Left lung (tissue), 4 donors: ENCODE measurements at regions not wholly inside any gene's neighbourhood (a gene's known extent, or its start where the extent isn't known, plus 50 kb on each side); places are given as distances from the start of the nearest gene placed in this dataset.
"Not testable (repeated sequence)": the region's sequence is repeated elsewhere in the genome, so short reads cannot be mapped to it uniquely, and the experiment has no call there.

ENCODE experiments used
- ATAC-seq: fragments of 200-7000 bp; cut with Tn5 transposase; one replicate; pipeline ENCODE4 v1.9.1; 2020; ENCODE audit warnings: moderate library complexity
- DNase-seq, 4 donors: peaks; one replicate each; pipeline ENCODE4 v3.0.0-alpha.2; 2013 to 2020
- H3K27ac ChIP-seq, 2 donors: fragments of 200-600 bp; sonication (generic) in 1 of 2; one replicate each; pipeline versions ENCODE4 v1.5.0 to v1.8.0; 2020 to 2021
- H3K27me3 ChIP-seq, 2 donors: fragments of 200-600 bp; sonication (generic) in 1 of 2; one replicate each; pipeline versions ENCODE4 v1.5.0 to v1.8.0; 2020 to 2021
- H3K36me3 ChIP-seq, 2 donors: fragments of 200-600 bp; sonication (generic) in 1 of 2; one replicate each; pipeline versions ENCODE4 v1.5.0 to v1.8.0; 2020 to 2021
- H3K4me1 ChIP-seq, 2 donors: fragments of 200-600 bp; one replicate each; pipeline ENCODE4 v1.8.0; 2021
- H3K4me3 ChIP-seq, 2 donors: fragments of 200-600 bp; sonication (generic) in 1 of 2; one replicate each; pipeline versions ENCODE4 v1.5.0 to v1.8.0; 2020 to 2021; ENCODE audit warnings: mild to moderate bottlenecking in 1 of 2
- H3K9me3 ChIP-seq, 2 donors: fragments of 200-600 bp; sonication (generic) in 1 of 2; one replicate each; pipeline versions ENCODE4 v1.5.0 to v1.8.0; 2020 to 2021
- CTCF ChIP-seq, 2 donors: fragments of 200-600 bp; sonication (generic) in 1 of 2; IDR thresholded peaks; one replicate each; pipeline versions ENCODE4 v1.5.0 to v1.8.0; 2021; ENCODE audit warnings: antibody characterized with exemption in 2 of 2
- intact Hi-C, 2 donors: fragments of 100-400 bp; cut with DNase I; formaldehyde crosslinking; loops; one replicate each; pipeline versions ENCODE4 v1.11.2 to v1.14.2; 2022
- donor health status: DM: no; HTN: yes; CAD: no.
- donor health status: DM: no; HTN: no; CAD: no.

- ATAC-seq (peak; percentile 70), DNase-seq (peak in 2 of 4 donors; percentile 18 to 55)
- Histone ChIP-seq H3K4me1 (no peaks in the 10 kb centered on the region), H3K36me3 (no peaks in the 10 kb centered on the region), H3K27me3 (no peaks in the 10 kb centered on the region), H3K27ac (no peak overlapping the region), H3K9me3 (no peaks in the 10 kb centered on the region), H3K4me3 (no peak overlapping the region)
- intact Hi-C loops: loop anchor here in 1 of 2 donors (10.0 kb wide), 2 partner anchors 628 to 738 kb away; no protein-coding TSS in a partner anchor
- peak; percentile 19 to 46 for TF ChIP-seq CTCF (IDR thresholded peaks at IDR 0.05)
These were observed 575.6 kb downstream of the ARL4A start for GRCh38 chr7:13262929-13263530.

- no peak for TF ChIP-seq CTCF (IDR thresholded peaks at IDR 0.05)
- intact Hi-C loops: loop anchor here in 1 of 2 donors (10.0 kb wide), 2 partner anchors 630 to 740 kb away; no protein-coding TSS in a partner anchor
- H3K9me3 ChIP-seq: no peaks in the 10 kb centered on the region
- DNase-seq (no peak), ATAC-seq (no peak)
- H3K4me1 ChIP-seq: no peaks in the 10 kb centered on the region
- H3K36me3 ChIP-seq: no peaks in the 10 kb centered on the region
- no peaks in the 10 kb centered on the region for H3K27me3 ChIP-seq
- no peak overlapping the region for H3K4me3 ChIP-seq
- H3K27ac ChIP-seq: no peak overlapping the region
These were observed 577.8 kb downstream of the ARL4A start for GRCh38 chr7:13265271-13265670.

- not testable (repeated sequence) for ATAC-seq, DNase-seq
These were observed 586.8 kb downstream of the ARL4A start for GRCh38 chr7:13274205-13274604.

GRCh38 chr7:13276977-13277376, 589.5 kb downstream of the ARL4A start:
- H3K4me3 ChIP-seq: no peak overlapping the region
- no peak overlapping the region for H3K27ac ChIP-seq
- no peaks in the 10 kb centered on the region for H3K36me3 ChIP-seq
- H3K4me1 ChIP-seq: no peaks in the 10 kb centered on the region
- intact Hi-C loops: loop anchor here in 1 of 2 donors (5.0 kb wide), 1 partner anchor 1410 kb away; no protein-coding TSS in a partner anchor
- TF ChIP-seq CTCF (IDR thresholded peaks at IDR 0.05): no peak
- H3K9me3 ChIP-seq: no peaks in the 10 kb centered on the region
- ATAC-seq: no peak
- no peak for DNase-seq
- no peaks in the 10 kb centered on the region for H3K27me3 ChIP-seq

More at GRCh38 chr7:13274205-13274604, 586.8 kb downstream of the ARL4A start:
- H3K27ac ChIP-seq, H3K4me3 ChIP-seq, H3K27me3 ChIP-seq, H3K9me3 ChIP-seq, intact Hi-C loops, H3K4me1 ChIP-seq, H3K36me3 ChIP-seq: not testable (repeated sequence)

- Histone ChIP-seq H3K4me3 (no peak overlapping the region), H3K27me3 (no peaks in the 10 kb centered on the region), H3K9me3 (no peaks in the 10 kb centered on the region), H3K27ac (no peak overlapping the region), H3K36me3 (no peaks in the 10 kb centered on the region), H3K4me1 (no peaks in the 10 kb centered on the region)
- DNase-seq: no peak
- intact Hi-C loops: loop anchor here in 1 of 2 donors (5.0 kb wide), 1 partner anchor 1409 kb away; no protein-coding TSS in a partner anchor
- ATAC-seq: no peak
- TF ChIP-seq CTCF (IDR thresholded peaks at IDR 0.05): no peak
These were observed 590.6 kb downstream of the ARL4A start for GRCh38 chr7:13278020-13278419.
